ENCODE measurements at regions not wholly inside any gene's neighbourhood (a gene's known extent, or its start where the extent isn't known, plus 50 kb on each side); places are given as distances from the start of the nearest gene placed in this dataset.
"Not testable (repeated sequence)": the region's sequence is repeated elsewhere in the genome, so short reads cannot be mapped to it uniquely, and the experiment has no call there.

DNA sequence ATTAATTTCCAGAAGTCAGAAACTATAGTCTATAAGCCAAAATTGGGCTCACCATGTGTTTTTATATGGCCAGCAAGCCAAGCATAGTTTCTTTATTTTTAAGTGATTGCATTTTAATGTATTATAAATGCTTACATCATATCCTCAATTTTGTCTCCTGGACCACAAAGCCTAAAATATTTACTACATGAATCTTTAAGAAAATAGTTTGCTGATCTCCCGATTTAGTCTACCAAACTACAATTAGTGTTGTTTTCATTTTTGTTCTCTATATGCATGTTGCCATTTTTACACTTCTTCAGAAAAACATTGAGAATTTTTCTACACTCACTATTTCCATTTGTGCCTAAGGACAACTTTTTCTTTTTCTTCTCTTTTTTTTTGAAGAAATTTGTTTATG lies 954.5 kb upstream of the ADAMTS5 start:
- DNase-seq = not testable (repeated sequence)

DNA sequence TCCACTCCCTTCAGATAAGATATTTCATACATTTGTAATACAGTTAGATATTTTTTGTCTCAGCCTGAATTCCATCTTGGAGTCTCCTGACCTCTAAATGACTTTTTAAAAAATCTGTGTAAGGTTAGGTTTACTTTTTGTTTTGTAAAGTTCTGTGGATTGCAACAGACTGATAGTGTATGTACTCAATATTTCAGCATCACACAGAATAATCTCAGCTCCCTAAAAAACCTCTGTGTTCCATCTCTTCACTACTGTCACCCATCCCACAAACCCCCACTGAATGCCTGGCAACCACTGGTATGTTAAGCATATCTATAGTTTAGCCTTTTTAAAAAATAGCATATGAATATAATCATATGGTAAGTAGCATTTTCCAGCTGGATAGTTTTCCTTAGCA lies 951.1 kb upstream of the ADAMTS5 start:
- not testable (repeated sequence) for DNase-seq

DNA sequence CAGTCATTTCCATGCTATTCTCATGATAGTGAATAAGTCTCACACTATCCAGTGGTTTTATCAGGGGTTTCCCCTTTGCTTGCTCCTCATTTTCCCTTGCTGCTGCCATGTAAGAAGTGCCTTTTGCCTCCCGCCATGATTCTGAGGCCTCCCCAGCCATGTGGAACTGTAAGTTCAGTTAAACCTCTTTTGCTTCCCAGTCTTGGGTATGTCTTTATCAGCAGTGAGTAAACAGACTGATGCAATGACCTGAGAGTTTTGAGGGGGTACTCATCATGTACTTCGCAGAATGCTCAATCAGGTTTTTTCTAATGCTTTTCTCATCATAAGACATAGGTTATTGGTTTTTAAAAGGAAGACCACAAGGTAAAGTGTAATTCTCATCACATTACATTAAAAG lies 949.4 kb upstream of the ADAMTS5 start:
- DNase-seq = not testable (repeated sequence)

DNA sequence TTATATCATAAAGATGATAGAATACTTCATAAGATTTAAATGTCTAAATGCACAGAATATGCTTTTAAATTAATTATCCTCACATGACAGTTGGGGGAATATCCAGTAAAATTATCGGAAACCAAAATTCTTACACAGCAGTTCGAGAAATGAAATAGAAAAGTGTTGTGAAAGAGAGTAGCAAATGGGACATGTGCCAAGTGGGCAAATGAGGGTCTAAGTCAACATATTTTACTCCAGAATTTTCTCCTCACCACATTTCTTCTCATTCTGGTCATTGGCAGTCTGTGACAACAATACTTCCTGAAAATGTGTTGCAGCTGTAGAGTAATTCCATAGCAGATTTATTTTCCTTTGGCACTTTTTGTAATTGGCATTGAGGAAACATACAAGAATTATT lies 945.2 kb upstream of the ADAMTS5 start:
- not testable (repeated sequence) for DNase-seq

DNA sequence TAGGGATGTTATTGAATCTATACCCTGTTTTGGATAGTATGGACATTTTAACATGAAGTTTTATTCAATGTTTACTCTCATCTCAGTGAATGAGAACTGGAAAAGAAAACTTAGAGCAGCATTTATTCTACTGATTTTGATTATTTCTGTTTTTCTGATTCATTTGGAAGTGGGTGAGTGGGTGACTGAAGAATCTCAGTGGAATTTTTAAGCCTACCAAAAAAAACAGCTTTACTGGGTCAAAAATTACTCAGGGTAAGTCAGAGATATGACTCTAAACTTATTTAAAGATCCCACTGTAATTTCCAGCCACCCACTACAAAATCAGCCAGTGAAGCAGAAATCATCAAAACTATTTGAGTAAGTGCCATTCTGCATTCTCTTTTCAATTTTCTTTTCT lies 942.6 kb upstream of the ADAMTS5 start:
- DNase-seq = not testable (repeated sequence)

DNA sequence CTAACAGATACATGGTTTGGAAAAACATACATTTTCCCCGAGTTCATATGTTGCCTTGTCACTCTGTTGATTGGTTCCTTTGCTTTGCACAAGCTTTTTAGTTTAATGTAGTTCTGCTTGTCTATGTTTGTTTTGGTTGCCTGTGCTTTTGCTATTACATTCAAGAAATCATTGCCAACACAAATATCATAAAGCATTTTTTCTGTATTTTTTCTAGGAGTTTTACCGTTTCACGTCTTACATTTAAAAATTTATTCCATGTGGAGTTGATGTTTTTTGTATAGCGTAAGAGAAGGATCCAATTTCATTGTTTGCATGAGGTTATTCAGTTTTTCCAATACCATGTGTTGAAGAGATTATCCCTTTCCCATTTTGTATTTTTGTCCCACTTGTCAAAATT lies 941.9 kb upstream of the ADAMTS5 start:
- DNase-seq = not testable (repeated sequence)

DNA sequence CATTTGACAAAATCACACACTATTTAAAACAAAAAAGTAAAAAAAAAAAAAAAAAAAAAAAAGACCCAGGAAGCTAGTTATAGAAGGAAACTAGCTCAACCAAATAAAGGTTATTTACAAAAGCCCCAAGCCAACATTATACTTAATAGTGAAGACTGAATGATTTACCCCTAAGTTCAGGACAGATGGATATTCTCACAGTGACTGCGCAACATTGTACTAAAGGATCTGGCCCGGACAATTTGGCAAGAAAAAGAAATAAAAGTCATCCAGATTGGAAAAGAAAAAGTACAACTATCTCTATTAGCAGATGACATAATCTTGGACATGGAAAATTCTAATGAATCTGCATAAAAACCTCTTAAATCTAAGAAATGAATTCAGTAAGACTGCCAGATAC lies 936.0 kb upstream of the ADAMTS5 start:
- DNase-seq = not testable (repeated sequence)

DNA sequence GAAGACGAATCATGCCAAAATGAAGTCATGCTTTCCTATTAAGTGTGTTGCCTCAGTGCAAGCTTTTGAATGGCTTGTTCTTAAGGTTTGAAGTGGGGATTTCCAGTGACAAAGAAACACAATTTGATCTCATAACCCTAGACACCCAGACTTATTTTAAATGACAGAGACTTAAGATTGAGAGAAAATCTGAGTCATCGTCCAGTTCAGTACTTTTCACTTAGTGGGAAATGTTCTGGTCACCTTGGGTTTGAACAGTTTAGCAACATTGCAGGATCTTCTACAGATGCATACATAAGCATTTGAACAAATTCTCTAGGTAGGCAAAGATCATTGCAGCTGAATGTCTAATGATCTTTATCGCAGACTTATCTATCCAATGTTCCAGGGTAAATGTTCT lies 926.7 kb upstream of the ADAMTS5 start:
- DNase-seq = not testable (repeated sequence)

DNA sequence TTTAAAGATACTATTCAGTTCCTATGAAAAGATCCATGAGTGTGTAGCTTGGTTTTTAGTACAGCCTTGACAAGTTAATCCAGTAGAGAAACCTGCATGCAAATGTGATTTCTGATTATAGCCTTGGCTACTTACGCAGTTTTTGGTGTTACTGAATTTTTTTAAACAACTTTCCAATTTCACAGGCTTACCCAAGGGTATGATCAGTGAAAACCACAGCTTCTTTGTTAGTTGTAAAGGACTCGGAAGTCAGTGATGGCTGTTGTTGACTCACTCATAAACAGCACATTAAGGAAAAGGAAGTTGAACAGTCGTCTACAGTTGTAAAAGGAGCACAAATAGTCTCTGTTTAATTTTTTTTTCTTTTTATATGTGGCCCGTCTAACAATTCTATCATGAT lies 924.6 kb upstream of the ADAMTS5 start:
- DNase-seq = not testable (repeated sequence)

DNA sequence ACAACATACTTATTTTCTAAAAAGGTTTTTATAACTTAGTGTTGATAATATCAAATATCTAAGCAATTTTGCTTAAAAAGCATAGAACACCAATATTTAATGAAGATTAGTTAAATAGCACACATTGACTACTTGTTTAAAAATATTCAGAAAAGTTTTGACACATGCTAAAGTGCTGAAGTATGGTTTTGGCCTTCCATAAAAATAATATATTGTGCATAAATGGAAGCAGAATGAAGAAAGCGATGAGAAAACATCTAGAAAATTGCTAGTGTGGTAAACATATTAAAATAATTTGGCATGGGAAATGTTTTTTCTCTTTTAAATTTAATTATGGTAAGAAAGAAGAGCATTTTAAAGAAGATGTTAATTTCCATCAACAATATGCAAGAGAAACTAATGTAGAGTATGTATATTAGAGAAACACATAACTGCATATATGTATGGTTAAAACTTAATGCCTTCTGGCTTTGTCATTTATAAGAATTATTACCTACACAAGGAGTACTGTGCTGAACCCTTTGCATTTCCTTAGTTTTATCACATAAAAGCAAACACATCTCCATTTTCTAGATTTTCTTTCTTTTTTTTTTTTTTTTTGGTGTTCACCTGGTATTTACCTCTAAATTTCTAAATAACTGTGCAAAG lies 921.0 kb upstream of the ADAMTS5 start:
- DNase-seq = not testable (repeated sequence)

DNA sequence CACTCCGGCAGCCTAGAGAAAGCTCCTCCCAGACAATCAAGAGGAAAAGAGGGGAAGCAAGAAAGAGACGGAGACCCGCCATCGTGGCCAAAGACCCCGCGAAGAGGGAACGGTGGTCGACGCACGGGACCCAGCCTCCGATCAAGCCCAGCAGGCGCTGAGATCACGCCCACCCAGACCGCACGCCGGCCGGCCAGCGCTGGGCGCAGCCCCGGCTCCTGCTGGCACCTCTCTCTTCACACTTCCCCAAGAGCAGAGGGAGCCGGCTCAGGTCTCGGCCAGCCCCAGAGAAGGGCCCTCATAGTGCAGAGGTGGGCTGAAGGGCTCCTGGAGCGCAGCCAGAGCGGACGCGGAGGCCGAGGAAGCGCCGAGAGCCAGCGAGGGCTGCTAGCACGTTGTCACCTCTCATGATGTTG lies 918.4 kb upstream of the ADAMTS5 start:
- DNase-seq = no peak

DNA sequence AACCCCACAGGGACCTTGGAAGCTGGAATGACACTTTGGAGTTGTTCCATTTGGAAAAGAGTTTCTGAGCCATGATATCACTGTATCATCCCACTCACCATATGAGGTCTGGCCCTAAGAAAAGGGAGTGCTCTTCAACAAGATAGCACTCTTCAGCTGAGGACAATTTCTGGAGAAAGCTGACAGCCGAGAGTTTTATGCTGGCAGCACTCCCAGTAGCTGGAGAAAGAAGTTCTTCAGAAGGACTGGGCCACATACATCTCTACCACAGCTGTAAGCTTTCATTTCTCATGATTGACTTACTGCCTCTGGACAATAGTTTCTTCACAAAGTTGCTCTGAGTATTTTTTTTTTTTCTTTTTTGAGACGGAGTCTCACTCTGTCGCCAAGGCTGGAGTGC lies 914.4 kb upstream of the ADAMTS5 start:
- not testable (repeated sequence) for DNase-seq

DNA sequence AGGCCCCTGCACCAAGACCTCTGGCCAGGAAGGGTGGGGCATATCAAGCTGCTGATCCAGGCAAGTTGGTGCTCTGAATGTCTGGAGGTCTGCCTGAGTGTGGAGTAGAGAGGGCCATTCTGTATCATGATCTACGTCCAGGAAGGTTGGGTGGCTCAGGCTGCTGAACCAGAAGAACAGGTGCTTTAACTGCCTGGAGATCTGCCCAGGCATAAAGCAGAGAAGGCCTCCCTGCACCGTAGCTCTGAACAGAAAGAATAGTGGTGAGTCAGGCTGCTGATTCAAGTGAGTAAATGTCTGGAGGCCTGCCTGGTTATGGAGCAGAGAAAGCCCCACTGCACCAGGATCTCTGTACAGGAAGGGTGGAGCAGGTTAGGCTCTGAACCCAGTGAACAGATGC lies 905.5 kb upstream of the ADAMTS5 start:
- not testable (repeated sequence) for DNase-seq

DNA sequence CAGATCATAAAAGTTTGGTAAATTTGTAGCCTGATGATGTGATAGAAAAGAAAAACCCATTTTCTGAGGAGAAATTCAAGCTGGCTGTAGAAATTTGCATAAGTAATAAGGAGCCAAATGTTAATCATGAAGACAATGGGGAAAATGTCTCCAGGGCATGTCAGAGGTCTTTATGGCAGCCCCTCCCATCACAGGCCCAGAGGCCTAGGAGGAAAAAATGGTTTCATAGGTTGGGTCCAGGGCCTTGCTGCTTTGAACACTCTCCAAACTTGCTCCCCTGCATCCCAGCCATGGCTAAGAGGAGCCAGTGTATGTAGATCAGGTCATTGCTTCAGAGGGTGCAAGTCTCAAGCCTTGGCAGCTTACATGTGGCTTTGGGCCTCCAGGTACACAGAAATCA lies 903.9 kb upstream of the ADAMTS5 start:
- DNase-seq = not testable (repeated sequence)

DNA sequence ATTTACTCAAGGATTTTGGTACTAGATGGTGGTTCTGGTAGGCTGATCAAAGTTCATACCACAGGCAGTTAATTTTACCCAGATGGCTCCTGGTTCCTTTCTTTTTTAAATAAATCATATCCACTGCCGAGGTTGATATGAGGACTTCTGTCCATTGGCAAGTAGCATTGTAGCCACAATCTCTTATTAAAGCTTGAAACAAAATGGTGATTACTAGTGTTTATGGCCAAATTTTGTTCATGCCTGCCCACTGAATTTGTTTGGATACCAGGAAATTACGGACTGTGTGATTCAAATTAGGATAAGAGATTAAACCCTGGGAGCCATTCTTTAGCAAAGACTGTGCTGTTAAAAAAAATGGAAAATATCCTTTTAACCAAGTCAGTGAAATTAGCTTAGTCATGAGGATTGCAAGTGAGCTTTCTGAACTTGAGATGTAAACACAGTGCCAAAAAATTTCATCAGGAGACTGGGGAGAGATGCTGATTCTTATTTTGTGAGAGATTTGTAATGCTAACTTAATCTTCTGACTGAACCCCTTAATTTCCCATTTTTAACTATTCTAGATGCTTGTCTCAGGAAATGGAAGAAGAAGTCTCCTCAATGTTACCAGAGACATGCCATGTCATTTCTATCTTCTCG lies 893.5 kb upstream of the ADAMTS5 start:
- DNase-seq = not testable (repeated sequence)

DNA sequence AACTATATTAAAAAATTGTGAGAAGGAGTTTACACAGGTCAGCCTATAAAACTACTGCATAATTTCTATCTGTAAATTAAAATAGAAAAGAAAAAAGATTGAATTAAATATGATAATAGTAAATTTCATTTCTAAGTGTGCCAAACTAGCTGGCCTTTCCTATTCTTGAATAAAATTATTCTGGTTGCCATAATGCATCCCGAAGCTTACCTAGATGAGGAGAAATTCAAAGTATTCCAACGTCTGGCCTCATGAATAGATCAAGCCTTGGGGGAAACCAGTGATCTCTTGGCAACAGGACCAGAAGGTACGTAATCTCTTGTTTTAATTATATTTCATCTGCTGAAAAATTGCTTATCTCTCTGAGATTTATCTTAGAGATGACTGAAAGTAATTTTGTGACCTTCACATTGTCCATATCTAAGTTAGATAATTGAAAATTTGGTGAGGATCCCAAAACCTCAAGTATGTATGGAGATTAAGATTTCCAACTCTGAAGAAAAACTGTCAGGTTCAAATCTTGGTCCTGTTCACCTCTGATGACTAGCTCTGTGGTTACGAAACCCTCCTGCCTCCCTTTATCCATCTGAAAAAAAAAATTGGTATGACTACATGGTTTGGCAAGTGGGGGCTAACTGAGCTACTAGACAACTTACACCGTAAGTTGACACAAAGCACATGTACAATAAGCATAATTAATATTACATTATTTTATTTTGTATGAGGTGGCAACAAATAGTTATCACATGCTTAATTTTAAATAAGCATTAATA lies 891.4 kb upstream of the ADAMTS5 start:
- not testable (repeated sequence) for DNase-seq

DNA sequence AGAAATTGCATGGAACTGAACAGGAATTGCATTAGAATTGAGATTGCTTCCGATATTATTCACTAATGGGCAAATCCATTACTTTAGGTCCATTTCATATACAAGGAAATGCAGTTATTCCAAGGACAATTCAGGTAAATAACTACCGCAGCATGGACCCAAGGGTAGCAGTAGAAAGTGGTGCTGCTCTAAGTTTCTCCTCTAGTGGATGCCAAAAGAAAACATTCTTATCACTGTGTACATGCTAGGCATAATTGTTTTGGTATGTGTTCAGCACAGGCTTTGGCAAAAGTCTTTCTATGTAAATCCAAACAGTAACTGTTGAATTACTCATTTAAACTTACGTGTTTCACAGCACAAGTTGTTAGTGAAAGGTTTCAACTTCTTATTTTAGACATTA lies 890.1 kb upstream of the ADAMTS5 start:
- DNase-seq = not testable (repeated sequence)

DNA sequence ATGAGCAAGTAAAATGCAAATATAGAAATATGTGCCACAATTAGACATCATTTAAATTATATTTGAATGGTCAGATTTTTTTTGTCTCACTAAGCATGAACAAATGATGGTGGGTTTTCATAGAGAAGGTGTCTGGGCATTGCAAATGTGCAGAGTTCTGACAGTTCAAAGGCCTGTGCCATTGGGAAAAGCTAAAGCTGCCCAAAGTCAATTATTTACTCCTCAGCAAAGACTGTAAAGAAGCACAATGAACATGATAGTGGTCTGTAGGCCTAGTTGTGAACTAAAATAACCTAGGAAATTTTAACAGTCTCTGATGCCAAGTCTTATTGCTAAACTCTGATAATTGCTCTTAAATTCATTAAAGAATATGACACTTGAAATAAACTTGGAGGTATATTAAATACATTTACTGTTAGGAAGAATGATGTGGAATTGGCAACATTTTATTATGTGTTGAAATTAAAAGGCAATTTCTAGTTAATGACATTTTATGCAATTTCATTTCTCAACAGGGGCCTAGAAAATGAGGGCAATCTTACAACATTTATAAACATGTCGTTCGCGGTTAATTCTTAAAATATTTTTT lies 874.3 kb upstream of the ADAMTS5 start:
- DNase-seq = no peak

DNA sequence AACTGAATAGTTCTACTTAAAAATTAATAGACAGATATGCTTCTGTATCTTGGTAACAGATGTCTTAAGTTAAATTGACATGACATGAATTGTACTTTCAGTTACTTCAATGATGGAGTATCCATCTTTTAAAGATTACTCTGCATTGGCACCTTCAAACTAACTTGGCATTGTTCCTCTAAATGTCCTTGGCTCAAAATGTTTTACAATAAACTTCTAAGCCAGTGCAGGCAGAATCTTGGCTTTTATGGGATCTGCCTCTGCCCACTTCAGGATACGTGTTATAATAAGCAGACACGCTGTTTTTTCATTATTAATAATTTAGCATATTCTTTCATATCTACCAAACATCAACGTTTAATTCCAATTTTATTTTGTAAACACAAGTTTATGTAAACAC lies 873.4 kb upstream of the ADAMTS5 start:
- no peak for DNase-seq

DNA sequence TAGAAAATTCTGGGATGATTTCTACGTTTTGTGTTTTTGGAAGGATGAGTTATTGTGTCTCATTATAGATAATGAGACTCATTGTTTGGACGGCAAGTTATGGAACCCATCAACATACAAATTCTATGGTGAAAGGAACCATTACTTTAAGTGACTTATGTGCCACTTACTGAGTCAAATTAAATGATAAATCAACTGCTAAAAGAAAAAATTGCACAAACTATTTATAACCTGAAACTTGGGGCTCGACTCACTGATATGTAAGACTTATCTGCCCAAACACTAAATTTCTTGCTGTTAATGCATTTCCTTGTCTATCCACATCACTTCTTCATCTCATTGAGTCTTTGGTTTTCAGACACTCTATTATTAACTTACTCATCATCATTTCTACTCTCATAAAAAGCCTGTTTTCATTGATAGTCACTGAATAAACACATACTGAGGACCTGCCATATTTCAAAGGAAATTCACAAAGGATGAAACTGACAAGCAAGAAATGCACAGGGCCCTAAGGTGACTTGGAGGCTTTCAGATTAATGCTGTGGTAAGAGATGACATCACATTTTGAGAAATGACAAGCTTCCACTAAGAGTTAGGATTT lies 872.7 kb upstream of the ADAMTS5 start:
- no peak for DNase-seq

DNA sequence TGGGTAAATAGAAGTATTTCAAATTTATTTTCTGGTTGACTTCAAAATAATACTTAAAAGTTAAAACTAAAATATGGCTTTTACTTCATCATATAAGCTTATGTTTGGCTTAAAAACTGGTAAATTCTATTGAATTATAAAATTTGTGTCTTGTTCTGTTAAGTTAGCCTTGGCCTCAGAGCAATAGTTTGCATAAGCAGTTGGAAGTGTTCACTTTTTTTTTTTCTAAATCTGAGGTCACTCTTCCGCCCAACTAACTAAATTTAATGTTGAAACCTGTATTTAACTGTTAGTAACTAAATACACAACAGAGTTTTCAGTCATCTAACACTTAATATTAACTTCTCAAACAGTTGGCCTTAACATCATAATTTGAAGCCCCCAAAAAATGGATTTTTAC lies 871.7 kb upstream of the ADAMTS5 start:
- no peak for DNase-seq

DNA sequence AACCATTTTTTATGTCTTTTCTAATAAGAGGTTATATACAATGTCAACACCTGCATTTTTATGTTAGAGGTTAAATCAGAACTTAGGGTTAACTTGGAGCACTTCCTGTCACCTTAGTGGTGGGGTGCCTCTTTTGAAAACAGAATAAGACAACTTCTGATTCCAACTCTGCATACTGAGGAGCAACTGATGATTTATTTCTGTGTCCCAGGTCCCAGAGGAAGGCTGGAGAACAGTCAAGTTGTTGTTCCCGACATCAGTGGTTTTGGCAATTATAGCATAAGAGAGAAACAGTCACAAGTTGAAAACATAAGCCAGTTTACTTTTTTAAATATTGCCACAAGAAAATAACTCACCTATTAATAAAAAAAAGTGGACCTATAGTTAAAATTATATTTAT lies 871.0 kb upstream of the ADAMTS5 start:
- no peak for DNase-seq

DNA sequence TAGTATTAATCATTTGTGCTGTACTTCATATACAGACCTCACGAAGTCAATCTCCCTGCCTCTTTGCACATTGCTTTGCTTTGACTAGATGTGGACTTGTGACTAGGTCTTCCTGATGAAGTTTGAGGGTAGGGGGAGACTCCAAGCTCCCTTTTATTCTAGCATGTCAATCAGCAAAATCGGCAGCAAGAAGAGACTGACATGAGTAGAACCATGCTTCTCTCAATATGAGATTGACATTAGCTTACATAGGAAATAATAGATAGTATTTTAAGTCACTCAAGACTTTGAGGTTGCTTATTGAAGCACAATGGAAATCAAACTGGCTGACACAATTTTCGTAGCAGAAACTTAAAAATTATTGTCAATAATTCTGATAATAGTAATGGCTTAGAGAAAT lies 866.4 kb upstream of the ADAMTS5 start:
- DNase-seq = no peak
